Suprapubic skin (tissue), 4 donors: ENCODE measurements at regions not wholly inside any gene's neighbourhood (a gene's known extent, or its start where the extent isn't known, plus 50 kb on each side); places are given as distances from the start of the nearest gene placed in this dataset.

Source experiments
- DNase-seq, 2 donors: peaks; one replicate each; pipeline ENCODE4 v3.0.0-alpha.2; 2019; ENCODE audit warnings: low spot score in 2 of 2
- H3K27ac ChIP-seq: fragments of 200-600 bp; sonication (generic); one replicate; pipeline ENCODE4 v1.5.1; 2019
- H3K27me3 ChIP-seq: fragments of 200-600 bp; sonication (generic); one replicate; pipeline ENCODE4 v1.5.1; 2019
- H3K36me3 ChIP-seq: fragments of 200-600 bp; sonication (generic); one replicate; pipeline ENCODE4 v1.5.1; 2019
- H3K4me1 ChIP-seq: fragments of 200-600 bp; sonication (generic); one replicate; pipeline ENCODE4 v1.5.1; 2019
- H3K4me3 ChIP-seq: fragments of 200-600 bp; sonication (generic); one replicate; pipeline ENCODE4 v1.5.1; 2019; ENCODE audit warnings: mild to moderate bottlenecking
- H3K9me3 ChIP-seq: fragments of 200-600 bp; sonication (generic); one replicate; pipeline ENCODE4 v1.5.1; 2019
- CTCF ChIP-seq, 2 donors: fragments of 200-600 bp in 1 of 2; fragments of 450-650 bp in 1 of 2; sonication (generic) in 1 of 2; IDR thresholded peaks; one replicate each; pipeline ENCODE4 v1.5.1; 2016 to 2019; ENCODE audit warnings: antibody characterized with exemption in 2 of 2, mild to moderate bottlenecking in 1 of 2, moderate library complexity in 1 of 2
- EP300 ChIP-seq: sonication (generic); formaldehyde crosslinking; IDR thresholded peaks from one replicate; pipeline ENCODE4 v1.6.1; 2017; ENCODE audit warnings: antibody characterized with exemption
- POLR2A ChIP-seq, 2 donors: fragments of 450-650 bp; IDR thresholded peaks; one replicate each; pipeline ENCODE4 v1.6.1; 2017; ENCODE audit warnings: antibody characterized with exemption in 2 of 2, mild to moderate bottlenecking in 2 of 2, moderate library complexity in 2 of 2
- POLR2AphosphoS5 ChIP-seq, 3 donors: sonication (generic); formaldehyde crosslinking; IDR thresholded peaks; one replicate each; pipeline ENCODE4 v1.6.1; 2017; ENCODE audit warnings: antibody characterized with exemption in 3 of 3
- whole genome bisulfite sequencing: methylation state at CpG from one replicate; pipeline ENCODE4 v1.1.5; 2018; 5-methylcytosine and 5-hydroxymethylcytosine counted together

DNA sequence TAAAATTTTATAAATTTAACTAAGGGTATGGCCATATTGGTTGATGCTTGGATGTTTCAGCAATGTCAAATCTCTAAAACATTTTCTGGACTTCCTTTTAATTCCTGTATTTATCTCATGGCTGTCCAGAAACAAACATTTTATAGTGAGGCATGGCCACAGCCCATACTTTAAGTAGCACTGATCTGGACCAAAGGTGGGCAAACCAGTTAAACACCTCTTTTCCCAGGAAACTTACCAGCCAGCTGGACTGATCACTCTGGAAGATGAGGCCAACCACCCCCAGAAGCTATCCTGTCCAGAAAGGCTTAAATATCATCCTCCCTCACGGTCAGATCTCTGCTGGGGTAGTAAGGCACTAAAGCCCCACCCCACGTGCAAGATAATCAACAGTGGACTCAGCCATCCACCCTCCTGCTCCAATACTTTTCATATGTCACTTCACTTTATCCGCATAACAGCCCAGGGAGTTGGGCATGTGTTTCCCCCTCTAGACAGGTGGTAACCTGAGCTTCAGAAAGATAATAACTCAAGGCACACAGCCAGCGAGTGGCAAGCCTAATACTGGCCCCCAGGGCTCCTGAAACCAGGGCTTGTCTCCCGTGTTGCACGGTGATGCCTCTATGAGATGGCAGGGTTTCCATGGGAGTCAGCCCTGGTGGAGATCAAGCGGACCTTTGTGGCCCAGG is 120.5 kb upstream of the NGF start:
- no peak for TF ChIP-seq POLR2AphosphoS5 (IDR thresholded peaks at IDR 0.05)
- Histone ChIP-seq H3K9me3 (no peaks in the 10 kb centered on the region), H3K27ac (no peak overlapping the region), H3K36me3 (no peaks in the 10 kb centered on the region), H3K4me3 (no peak overlapping the region), H3K4me1 (peaks cover 10% of the 10 kb centered on the region), H3K27me3 (no peaks in the 10 kb centered on the region)
- 77% methylated on average over 7 of the region's 7 CpGs for WGBS
- DNase-seq: no peak

DNA sequence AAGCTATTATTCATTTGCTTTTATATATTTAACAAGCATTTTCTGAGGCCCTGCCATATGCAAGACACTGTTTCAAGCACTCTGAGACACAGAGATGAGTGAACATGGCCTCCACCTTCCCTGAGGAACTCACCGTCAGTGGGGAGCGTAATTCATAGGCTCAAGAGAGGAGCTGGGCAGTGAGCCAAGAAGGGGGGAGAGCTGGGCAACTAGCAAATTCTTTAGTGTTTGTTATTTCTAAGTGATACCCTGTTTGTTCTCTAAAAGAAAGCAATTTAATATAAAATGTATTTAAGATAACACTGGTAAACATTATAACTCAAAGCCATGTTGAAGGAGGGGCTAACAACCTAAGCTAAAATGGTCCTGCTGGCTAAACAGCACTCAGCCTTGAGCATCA is 119.2 kb upstream of the NGF start:
- TF ChIP-seq EP300 (no peak), POLR2A (IDR thresholded peaks at IDR 0.05) (no peak), POLR2AphosphoS5 (IDR thresholded peaks at IDR 0.05) (no peak), CTCF (IDR thresholded peaks at IDR 0.05) (no peak)
- no peak overlapping the region for H3K4me3 ChIP-seq
- H3K9me3 ChIP-seq: no peaks in the 10 kb centered on the region
- no peak for DNase-seq
- H3K27ac ChIP-seq: no peak overlapping the region
- WGBS: 81% methylated on average over 2 of the region's 2 CpGs
- H3K36me3 ChIP-seq: no peaks in the 10 kb centered on the region
- H3K27me3 ChIP-seq: no peaks in the 10 kb centered on the region
- peaks cover 10% of the 10 kb centered on the region for H3K4me1 ChIP-seq

GRCh38 chr1:115456441-115456961 is 118.5 kb upstream of the NGF start:
- no peaks in the 10 kb centered on the region for H3K27me3 ChIP-seq
- DNase-seq: no peak
- no peak overlapping the region for H3K27ac ChIP-seq
- H3K9me3 ChIP-seq: no peaks in the 10 kb centered on the region
- no peak overlapping the region for H3K4me3 ChIP-seq
- peaks cover 10% of the 10 kb centered on the region for H3K4me1 ChIP-seq
- WGBS: 70% methylated on average over 10 of the region's 11 CpGs
- TF ChIP-seq CTCF (IDR thresholded peaks at IDR 0.05) (no peak), EP300 (no peak), POLR2A (IDR thresholded peaks at IDR 0.05) (no peak), POLR2AphosphoS5 (IDR thresholded peaks at IDR 0.05) (no peak)
- H3K36me3 ChIP-seq: no peaks in the 10 kb centered on the region

DNA sequence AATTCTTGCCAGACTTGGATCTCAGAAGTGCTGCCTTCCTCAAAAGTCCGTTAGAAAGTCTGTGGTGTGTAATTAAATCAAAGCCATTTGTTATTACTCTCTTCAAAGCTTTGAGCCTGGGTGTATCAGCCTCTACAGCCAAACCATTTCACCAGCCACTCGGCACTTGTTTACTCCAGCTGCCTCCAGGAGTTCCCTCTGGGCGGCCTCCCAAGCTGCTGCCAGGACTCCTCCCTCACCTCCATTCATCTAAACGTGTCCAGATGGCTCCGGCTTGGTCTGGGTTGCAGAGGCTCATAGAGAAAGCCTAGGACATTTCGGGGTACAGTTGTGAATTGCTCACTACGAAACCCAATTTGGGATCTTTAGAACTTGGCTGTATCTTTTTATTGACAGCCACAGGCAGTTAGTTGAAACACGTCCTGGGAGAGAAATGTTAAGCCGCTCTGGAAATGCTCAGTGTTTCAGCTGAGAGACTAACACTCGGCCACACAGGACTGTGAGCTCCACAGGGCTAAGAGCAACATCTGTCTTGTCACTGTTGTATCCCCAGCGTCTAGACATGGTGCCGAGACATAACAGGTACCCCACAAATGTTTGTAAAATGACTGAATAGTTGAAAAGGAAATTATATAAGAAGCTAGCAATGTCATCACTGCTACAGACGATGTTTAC is 116.9 kb upstream of the NGF start:
- no peak for DNase-seq
- no peaks in the 10 kb centered on the region for H3K9me3 ChIP-seq
- H3K4me3 ChIP-seq: no peak overlapping the region
- peaks cover 10% of the 10 kb centered on the region for H3K4me1 ChIP-seq
- H3K27ac ChIP-seq: no peak overlapping the region
- 35% methylated on average over 10 of the region's 13 CpGs for WGBS
- no peak for TF ChIP-seq EP300
- no peak for TF ChIP-seq POLR2A (IDR thresholded peaks at IDR 0.05)
- TF ChIP-seq CTCF (IDR thresholded peaks at IDR 0.05): no peak
- no peak for TF ChIP-seq POLR2AphosphoS5 (IDR thresholded peaks at IDR 0.05)
- no peaks in the 10 kb centered on the region for H3K27me3 ChIP-seq
- H3K36me3 ChIP-seq: no peaks in the 10 kb centered on the region

GRCh38 chr1:115453666-115454065 is 115.6 kb upstream of the NGF start:
- Histone ChIP-seq H3K27ac (no peak overlapping the region), H3K4me3 (no peak overlapping the region), H3K27me3 (no peaks in the 10 kb centered on the region), H3K4me1 (peaks cover 10% of the 10 kb centered on the region), H3K9me3 (no peaks in the 10 kb centered on the region), H3K36me3 (no peaks in the 10 kb centered on the region)
- DNase-seq: no peak
- TF ChIP-seq POLR2A (IDR thresholded peaks at IDR 0.05) (no peak), POLR2AphosphoS5 (IDR thresholded peaks at IDR 0.05) (no peak), CTCF (IDR thresholded peaks at IDR 0.05) (no peak), EP300 (no peak)
- 94% methylated on average over 2 of the region's 2 CpGs for WGBS
